Duodenal mucosa (tissue), 2 donors: ENCODE measurements at regions not wholly inside any gene's neighbourhood (a gene's known extent, or its start where the extent isn't known, plus 50 kb on each side); places are given as distances from the start of the nearest gene placed in this dataset.
"Not testable (repeated sequence)": the region's sequence is repeated elsewhere in the genome, so short reads cannot be mapped to it uniquely, and the experiment has no call there.

Experiments
- H3K27ac ChIP-seq: one replicate; pipeline ENCODE4 v1.7.0; 2013; ENCODE audit warnings: low read depth, low read length
- H3K27me3 ChIP-seq, 2 donors: one replicate each; pipeline ENCODE4 v1.7.0; 2013; ENCODE audit warnings: low read length in 2 of 2, control low read depth in 1 of 2; ENCODE audit not compliant: insufficient read depth in 2 of 2, control insufficient read depth in 1 of 2
- H3K36me3 ChIP-seq, 2 donors: one replicate each; pipeline ENCODE4 v1.7.0; 2013; ENCODE audit warnings: low read length in 2 of 2, control low read depth in 1 of 2; ENCODE audit not compliant: insufficient read depth in 2 of 2, control insufficient read depth in 1 of 2
- H3K4me1 ChIP-seq, 2 donors: one replicate each; pipeline ENCODE4 v1.7.0; 2013; ENCODE audit warnings: low read length in 2 of 2, control low read depth in 1 of 2; ENCODE audit not compliant: insufficient read depth in 2 of 2, control insufficient read depth in 1 of 2
- H3K4me3 ChIP-seq, 2 donors: one replicate each; pipeline ENCODE4 v1.7.0; 2013; ENCODE audit warnings: low read length in 2 of 2, low read depth in 1 of 2
- H3K9ac ChIP-seq, 2 donors: one replicate each; pipeline ENCODE4 v1.7.0; 2013; ENCODE audit warnings: low read length in 2 of 2, low read depth in 1 of 2
- H3K9me3 ChIP-seq, 2 donors: one replicate each; pipeline ENCODE4 v1.7.0; 2013; ENCODE audit warnings: low read length in 2 of 2, control low read depth in 1 of 2; ENCODE audit not compliant: control insufficient read depth in 1 of 2

DNA sequence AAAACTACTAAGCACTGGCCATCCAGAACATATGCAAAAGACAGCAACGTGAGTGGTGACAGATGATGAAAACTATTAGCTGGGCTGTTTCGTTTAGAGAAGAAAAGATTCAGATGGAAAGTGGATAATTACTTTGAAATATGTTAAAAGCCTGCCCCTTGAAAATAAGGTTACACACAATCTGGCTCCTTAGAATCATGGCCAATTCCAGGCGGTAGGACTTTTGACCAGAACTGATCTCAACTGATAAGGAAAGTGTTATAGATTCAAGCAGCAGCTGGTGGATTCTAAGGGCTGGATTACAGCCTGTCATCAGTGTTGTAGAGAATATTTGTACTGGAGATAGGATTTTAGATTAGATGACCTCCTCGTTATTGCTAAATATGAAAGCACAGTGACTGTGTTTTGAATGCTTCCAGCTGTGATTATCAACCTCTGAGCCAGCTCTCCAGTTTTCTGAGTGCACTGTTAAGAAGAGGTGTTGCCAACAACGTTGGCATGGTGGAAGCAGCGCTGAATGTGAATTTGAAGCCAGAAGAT lies 75.1 kb downstream of the KBTBD2 start:
- H3K27me3 ChIP-seq, H3K36me3 ChIP-seq, H3K4me1 ChIP-seq, H3K4me3 ChIP-seq, H3K9me3 ChIP-seq, H3K27ac ChIP-seq, H3K9ac ChIP-seq: not testable (repeated sequence)

- not testable (repeated sequence) for H3K4me3 ChIP-seq, H3K36me3 ChIP-seq, H3K27me3 ChIP-seq, H3K27ac ChIP-seq, H3K9ac ChIP-seq, H3K4me1 ChIP-seq, H3K9me3 ChIP-seq
These were observed 76.8 kb downstream of the KBTBD2 start for GRCh38 chr7:32814779-32815178.

- no peak overlapping the region for H3K27ac ChIP-seq
- no peaks in the 10 kb centered on the region for H3K9me3 ChIP-seq
- no peak overlapping the region for H3K4me3 ChIP-seq
- H3K4me1 ChIP-seq: no peaks in the 10 kb centered on the region
- no peaks in the 10 kb centered on the region for H3K27me3 ChIP-seq
- no peaks in the 10 kb centered on the region for H3K36me3 ChIP-seq
- H3K9ac ChIP-seq: no peak overlapping the region
These were observed 81.7 kb downstream of the KBTBD2 start for GRCh38 chr7:32809871-32810270.

DNA sequence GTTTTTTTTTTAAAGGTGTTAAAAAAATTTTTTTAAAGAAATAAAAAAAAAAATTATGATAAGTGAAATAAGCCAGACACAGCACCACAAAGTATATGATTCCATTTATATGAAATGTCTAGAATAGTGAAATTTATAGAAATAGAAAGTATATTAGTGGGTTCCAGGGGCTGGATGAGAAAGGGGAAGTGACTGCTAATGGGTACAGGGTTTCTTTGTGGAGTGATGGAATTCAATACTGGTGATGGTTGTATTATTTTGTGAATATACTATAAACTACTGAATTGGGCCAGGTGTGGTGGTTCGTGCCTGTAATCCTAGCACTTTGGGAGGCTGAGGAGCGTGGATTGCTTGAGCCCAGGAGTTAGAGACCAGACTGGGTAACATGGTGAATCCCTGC lies 82.2 kb downstream of the KBTBD2 start:
- Histone ChIP-seq H3K9ac (no peak overlapping the region), H3K27me3 (no peaks in the 10 kb centered on the region), H3K27ac (no peak overlapping the region), H3K36me3 (no peaks in the 10 kb centered on the region), H3K9me3 (no peaks in the 10 kb centered on the region), H3K4me3 (no peak overlapping the region), H3K4me1 (no peaks in the 10 kb centered on the region)

DNA sequence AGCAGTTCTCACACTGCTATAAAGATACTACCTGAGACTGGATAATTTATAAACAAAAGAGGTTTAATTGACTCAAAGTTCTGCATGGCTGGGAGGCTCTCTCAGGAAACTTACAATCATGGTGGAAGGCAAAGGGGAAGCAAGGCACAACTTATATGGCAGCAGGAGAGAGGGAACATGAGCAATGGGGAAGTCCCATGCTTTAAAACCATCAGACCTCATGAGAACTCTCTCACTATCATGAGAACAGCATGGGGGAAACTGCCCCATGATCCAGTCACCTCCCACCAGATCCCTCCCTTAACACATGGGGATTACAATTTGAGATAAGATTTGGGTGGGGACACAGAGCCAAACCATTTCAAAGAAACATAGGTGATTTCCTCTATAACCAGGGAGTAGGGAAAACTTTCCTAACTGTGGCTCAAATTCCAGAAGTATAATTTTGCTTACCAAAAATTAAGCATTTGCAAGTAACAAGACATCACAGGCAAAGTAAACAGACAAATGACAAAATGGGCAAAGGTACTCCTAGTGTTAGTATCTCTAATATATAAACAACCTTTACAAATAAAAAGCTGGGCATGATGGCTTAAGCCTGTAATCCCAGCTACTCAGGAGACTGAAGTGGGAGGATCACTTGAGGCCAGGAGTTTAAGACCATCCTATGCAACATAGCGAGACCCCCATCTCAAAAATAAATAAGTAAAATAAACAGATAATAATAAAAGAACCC lies 88.0 kb downstream of the KBTBD2 start:
- H3K9ac ChIP-seq: no peak overlapping the region
- no peak overlapping the region for H3K27ac ChIP-seq
- H3K27me3 ChIP-seq: no peaks in the 10 kb centered on the region
- no peaks in the 10 kb centered on the region for H3K36me3 ChIP-seq
- H3K4me1 ChIP-seq: no peaks in the 10 kb centered on the region
- no peak overlapping the region for H3K4me3 ChIP-seq
- H3K9me3 ChIP-seq: peaks cover 0 to 9% of the 10 kb centered on the region in 2 donors

GRCh38 chr7:32802305-32802910 lies 89.2 kb downstream of the KBTBD2 start:
- Histone ChIP-seq H3K9me3 (peaks cover 0 to 9% of the 10 kb centered on the region in 2 donors), H3K27ac (no peak overlapping the region), H3K4me1 (no peaks in the 10 kb centered on the region), H3K4me3 (no peak overlapping the region), H3K9ac (no peak overlapping the region), H3K36me3 (no peaks in the 10 kb centered on the region), H3K27me3 (no peaks in the 10 kb centered on the region)

- H3K27ac ChIP-seq, H3K27me3 ChIP-seq, H3K4me3 ChIP-seq, H3K9ac ChIP-seq, H3K4me1 ChIP-seq, H3K9me3 ChIP-seq, H3K36me3 ChIP-seq: not testable (repeated sequence)
These were observed 98.5 kb downstream of the KBTBD2 start for GRCh38 chr7:32793053-32793452.

DNA sequence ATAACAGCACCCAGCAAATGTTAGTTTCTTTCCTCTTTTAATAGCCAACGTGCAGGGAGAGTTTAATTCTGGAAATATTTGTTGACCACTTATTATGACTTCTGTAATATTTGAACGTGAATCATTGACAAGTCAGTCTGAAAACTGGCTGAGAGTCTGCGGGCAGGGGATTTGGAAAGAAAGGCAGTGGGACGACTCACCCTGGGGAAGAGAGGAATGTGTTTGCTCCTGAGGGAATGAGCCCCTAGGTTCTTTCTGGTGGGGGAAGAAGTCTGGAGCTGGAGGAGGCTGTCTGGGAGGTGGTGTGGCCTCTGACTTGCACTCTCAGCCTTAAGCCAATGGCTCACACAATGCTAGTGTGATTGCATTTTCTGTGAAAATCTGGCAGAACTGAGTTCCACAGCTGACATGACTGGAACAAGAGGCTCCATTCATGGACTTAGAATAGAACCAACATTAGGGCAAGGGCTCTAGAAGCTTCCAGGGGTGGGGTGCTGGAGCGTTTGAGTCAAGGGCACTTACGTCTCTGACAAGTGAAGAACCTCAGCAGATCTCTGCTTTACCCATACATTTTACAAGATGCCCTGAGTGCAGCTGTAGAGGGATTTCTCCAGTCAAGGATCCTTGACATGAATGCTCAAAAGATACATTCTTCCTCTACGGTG lies 100.7 kb downstream of the KBTBD2 start:
- not testable (repeated sequence) for H3K36me3 ChIP-seq, H3K27ac ChIP-seq, H3K9me3 ChIP-seq, H3K27me3 ChIP-seq, H3K4me3 ChIP-seq, H3K4me1 ChIP-seq, H3K9ac ChIP-seq

DNA sequence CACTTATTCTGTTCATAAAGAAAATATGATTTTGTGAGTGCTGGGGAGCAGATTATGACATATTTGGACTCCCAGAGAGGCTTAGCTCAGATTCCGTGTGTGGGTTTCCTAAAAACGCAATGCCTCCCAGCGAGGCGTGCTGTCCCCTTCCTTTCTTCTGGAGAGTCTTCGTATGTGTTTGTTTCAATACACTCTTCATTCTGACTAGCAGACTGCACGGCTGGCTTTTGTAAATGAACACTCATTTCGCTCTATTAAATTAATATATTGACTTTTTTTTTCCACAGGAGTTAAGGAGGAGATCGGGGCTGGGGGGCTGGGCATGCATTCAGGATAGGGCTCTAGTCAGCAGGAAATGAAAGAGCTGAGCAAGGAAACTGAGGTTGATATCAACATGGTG lies 102.3 kb downstream of the KBTBD2 start:
- not testable (repeated sequence) for H3K36me3 ChIP-seq, H3K9me3 ChIP-seq, H3K27me3 ChIP-seq, H3K9ac ChIP-seq, H3K4me1 ChIP-seq, H3K4me3 ChIP-seq, H3K27ac ChIP-seq

GRCh38 chr7:32788174-32788573 lies 103.4 kb downstream of the KBTBD2 start:
- not testable (repeated sequence) for H3K27me3 ChIP-seq, H3K36me3 ChIP-seq, H3K27ac ChIP-seq, H3K4me1 ChIP-seq, H3K9ac ChIP-seq, H3K4me3 ChIP-seq, H3K9me3 ChIP-seq
